Thyroid gland (tissue), 4 donors: ENCODE measurements at regions not wholly inside any gene's neighbourhood (a gene's known extent, or its start where the extent isn't known, plus 50 kb on each side); places are given as distances from the start of the nearest gene placed in this dataset.

Source experiments
- DNase-seq, 2 donors: peaks; one replicate each; pipeline ENCODE4 v3.0.0-alpha.2; 2019
- H3K27ac ChIP-seq, 3 donors: fragments of 200-600 bp; sonication (generic); 1 replicate in 2 of 3; 2 replicates in 1 of 3; pipeline ENCODE4 v1.5.1; 2016 to 2019; ENCODE audit warnings: mild to moderate bottlenecking in 1 of 3, moderate library complexity in 1 of 3
- H3K27me3 ChIP-seq: fragments of 200-600 bp; sonication (generic); one replicate; pipeline ENCODE4 v1.5.1; 2019
- H3K36me3 ChIP-seq, 2 donors: fragments of 200-600 bp; sonication (generic); one replicate each; pipeline ENCODE4 v1.5.1; 2016 to 2019
- H3K4me1 ChIP-seq, 2 donors: fragments of 200-600 bp; sonication (generic); one replicate each; pipeline ENCODE4 v1.5.1; 2017 to 2019
- H3K4me3 ChIP-seq, 3 donors: fragments of 200-600 bp; sonication (generic); replicated peaks in 1 of 3; 1 replicate in 2 of 3; 2 replicates in 1 of 3; pipeline ENCODE4 v1.5.1; 2016; ENCODE audit warnings: mild to moderate bottlenecking in 1 of 3
- H3K9me3 ChIP-seq: fragments of 200-600 bp; sonication (generic); one replicate; pipeline ENCODE4 v1.5.1; 2017
- CTCF ChIP-seq, 6 experiments: fragments of 200-600 bp in 3 of 6; fragments of 450-650 bp in 3 of 6; sonication (generic) in 3 of 6; IDR thresholded peaks; one replicate each; pipeline ENCODE4 v1.5.1; 2016 to 2019; ENCODE audit warnings: antibody characterized with exemption in 6 of 6, mild to moderate bottlenecking in 2 of 6, inconsistent platforms in 1 of 6, moderate library complexity in 1 of 6
- POLR2A ChIP-seq, 2 donors: fragments of 450-650 bp; IDR thresholded peaks; one replicate each; pipeline ENCODE4 v1.6.1; 2017; ENCODE audit warnings: antibody characterized with exemption in 2 of 2, mild to moderate bottlenecking in 2 of 2, moderate library complexity in 1 of 2
- WGBS, 2 donors: methylation state at CpG; one replicate each; pipeline ENCODE4 v1.1.5; 2017; 5-methylcytosine and 5-hydroxymethylcytosine counted together
- intact Hi-C: fragments of 100-400 bp; cut with DNase I; formaldehyde crosslinking; loops from one replicate; pipeline ENCODE4 v1.15.1; 2023

- 44 to 46% methylated on average over 2 of the region's 2 CpGs for WGBS, 2 donors
- Histone ChIP-seq H3K9me3 (no peaks in the 10 kb centered on the region), H3K4me1 (no peaks in the 10 kb centered on the region), H3K27me3 (no peaks in the 10 kb centered on the region), H3K4me3 (no peak overlapping the region), H3K36me3 (no peaks in the 10 kb centered on the region), H3K27ac (no peak overlapping the region)
- TF ChIP-seq CTCF (IDR thresholded peaks at IDR 0.05) (no peak), POLR2A (IDR thresholded peaks at IDR 0.05) (no peak)
- DNase-seq: no peak
- intact Hi-C loops: no loop called here
Observed at GRCh38 chr7:19989906-19990305, 216.5 kb upstream of the TMEM196 start.

GRCh38 chr7:19988860-19989259 lies 215.4 kb upstream of the TMEM196 start:
- WGBS, 2 donors: 79 to 87% methylated on average over 2 of the region's 2 CpGs
- no peak for TF ChIP-seq POLR2A (IDR thresholded peaks at IDR 0.05)
- no peak for TF ChIP-seq CTCF (IDR thresholded peaks at IDR 0.05)
- intact Hi-C loops: no loop called here
- no peaks in the 10 kb centered on the region for H3K9me3 ChIP-seq
- no peaks in the 10 kb centered on the region for H3K36me3 ChIP-seq
- no peaks in the 10 kb centered on the region for H3K27me3 ChIP-seq
- H3K4me1 ChIP-seq: no peaks in the 10 kb centered on the region
- H3K27ac ChIP-seq: no peak overlapping the region
- no peak overlapping the region for H3K4me3 ChIP-seq
- DNase-seq: no peak

GRCh38 chr7:19984231-19984632 lies 210.8 kb upstream of the TMEM196 start:
- intact Hi-C loops: no loop called here
- H3K4me3 ChIP-seq: no peak overlapping the region
- no peaks in the 10 kb centered on the region for H3K27me3 ChIP-seq
- no peaks in the 10 kb centered on the region for H3K9me3 ChIP-seq
- no peaks in the 10 kb centered on the region for H3K4me1 ChIP-seq
- no peaks in the 10 kb centered on the region for H3K36me3 ChIP-seq
- TF ChIP-seq CTCF (IDR thresholded peaks at IDR 0.05) (no peak), POLR2A (IDR thresholded peaks at IDR 0.05) (no peak)
- WGBS, 2 donors: 90 to 92% methylated on average over 3 of the region's 3 CpGs
- DNase-seq: no peak
- H3K27ac ChIP-seq: no peak overlapping the region

GRCh38 chr7:19982841-19983835 lies 209.7 kb upstream of the TMEM196 start:
- 42% methylated on average over 6 of the region's 6 CpGs for WGBS, 2 donors
- H3K27ac ChIP-seq: no peak overlapping the region
- H3K36me3 ChIP-seq: no peaks in the 10 kb centered on the region
- DNase-seq: peak; percentile 1 to 2
- TF ChIP-seq CTCF (IDR thresholded peaks at IDR 0.05) (no peak), POLR2A (IDR thresholded peaks at IDR 0.05) (no peak)
- no peaks in the 10 kb centered on the region for H3K9me3 ChIP-seq
- H3K4me1 ChIP-seq: no peaks in the 10 kb centered on the region
- H3K27me3 ChIP-seq: no peaks in the 10 kb centered on the region
- no peak overlapping the region for H3K4me3 ChIP-seq
- intact Hi-C loops: no loop called here

- intact Hi-C loops: no loop called here
- H3K9me3 ChIP-seq: no peaks in the 10 kb centered on the region
- H3K4me3 ChIP-seq: no peak overlapping the region
- no peaks in the 10 kb centered on the region for H3K27me3 ChIP-seq
- no peaks in the 10 kb centered on the region for H3K36me3 ChIP-seq
- no peak for TF ChIP-seq CTCF (IDR thresholded peaks at IDR 0.05)
- no peak for TF ChIP-seq POLR2A (IDR thresholded peaks at IDR 0.05)
- DNase-seq: no peak
- H3K27ac ChIP-seq: no peak overlapping the region
- H3K4me1 ChIP-seq: no peaks in the 10 kb centered on the region
- WGBS, 2 donors: 89 to 94% methylated on average over 2 of the region's 2 CpGs
Observed at GRCh38 chr7:19973581-19973980, 200.2 kb upstream of the TMEM196 start.
